Parathyroid adenoma (tissue), 2 donors: ENCODE measurements at regions not wholly inside any gene's neighbourhood (a gene's known extent, or its start where the extent isn't known, plus 50 kb on each side); places are given as distances from the start of the nearest gene placed in this dataset.

Experiments used
- H2AFZ ChIP-seq: fragments of 300-600 bp; sonication (generic); one replicate; pipeline ENCODE4 v1.7.0; 2017; ENCODE audit warnings: antibody characterized with exemption, mild to moderate bottlenecking
- H3K27ac ChIP-seq: fragments of 300-600 bp; sonication (generic); one replicate; pipeline ENCODE4 v1.7.0; 2017
- H3K27me3 ChIP-seq: fragments of 300-600 bp; sonication (generic); one replicate; pipeline ENCODE4 v1.7.0; 2017; ENCODE audit warnings: low read length; ENCODE audit not compliant: control insufficient read depth, insufficient read depth
- H3K36me3 ChIP-seq: fragments of 300-600 bp; sonication (generic); one replicate; pipeline ENCODE4 v1.7.0; 2017; ENCODE audit warnings: low read length; ENCODE audit not compliant: control insufficient read depth, insufficient read depth
- H3K4me1 ChIP-seq: fragments of 300-600 bp; sonication (generic); one replicate; pipeline ENCODE4 v1.7.0; 2017; ENCODE audit warnings: control low read depth
- H3K4me2 ChIP-seq: fragments of 300-600 bp; sonication (generic); one replicate; pipeline ENCODE4 v1.7.0; 2017; ENCODE audit warnings: low read length
- H3K4me3 ChIP-seq: fragments of 300-600 bp; sonication (generic); one replicate; pipeline ENCODE4 v1.7.0; 2017; ENCODE audit warnings: low read depth, low read length
- H3K79me2 ChIP-seq: fragments of 300-600 bp; sonication (generic); one replicate; pipeline ENCODE4 v1.7.0; 2017; ENCODE audit warnings: control low read depth
- H3K9ac ChIP-seq: fragments of 300-600 bp; sonication (generic); one replicate; pipeline ENCODE4 v1.7.0; 2017; ENCODE audit warnings: mild to moderate bottlenecking
- H3K9me3 ChIP-seq: fragments of 300-600 bp; sonication (generic); one replicate; pipeline ENCODE4 v1.7.0; 2017; ENCODE audit warnings: low read length; ENCODE audit not compliant: control insufficient read depth
- TF ChIP-seq, protein P1 (sequence below): fragments of 300-600 bp; sonication (generic); IDR thresholded peaks from one replicate; pipeline ENCODE4 v1.7.0; 2017; ENCODE audit warnings: antibody characterized with exemption, mild to moderate bottlenecking
- donor health status: primary hyperparathyroidism.

DNA sequence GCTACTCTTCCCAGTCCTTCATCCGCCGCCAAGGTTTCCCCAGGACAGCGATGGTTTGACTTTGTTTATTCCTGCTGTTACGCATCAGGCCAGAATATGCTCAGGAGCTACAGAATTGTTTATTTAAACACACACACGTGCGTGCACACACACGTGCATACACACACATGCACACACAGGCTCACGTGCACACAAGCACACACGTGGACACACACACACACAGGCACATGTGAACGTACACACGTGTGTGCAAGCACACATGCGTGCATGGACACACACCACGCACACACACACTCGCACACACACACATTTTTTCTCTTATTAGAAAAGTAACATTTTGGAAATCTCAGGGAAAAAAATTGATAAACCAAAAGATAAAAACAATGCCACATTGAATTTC, 64.6 kb upstream of the UST start:
- Histone ChIP-seq H3K4me3 (no peak overlapping the region), H3K79me2 (no peaks in the 10 kb centered on the region), H3K9me3 (no peaks in the 10 kb centered on the region), H3K27ac (no peak overlapping the region), H3K27me3 (no peaks in the 10 kb centered on the region), H3K4me2 (no peak overlapping the region), H3K9ac (no peak overlapping the region), H3K4me1 (no peaks in the 10 kb centered on the region), H2AFZ (no peak overlapping the region), H3K36me3 (no peaks in the 10 kb centered on the region)
- TF ChIP-seq, protein P1, sequence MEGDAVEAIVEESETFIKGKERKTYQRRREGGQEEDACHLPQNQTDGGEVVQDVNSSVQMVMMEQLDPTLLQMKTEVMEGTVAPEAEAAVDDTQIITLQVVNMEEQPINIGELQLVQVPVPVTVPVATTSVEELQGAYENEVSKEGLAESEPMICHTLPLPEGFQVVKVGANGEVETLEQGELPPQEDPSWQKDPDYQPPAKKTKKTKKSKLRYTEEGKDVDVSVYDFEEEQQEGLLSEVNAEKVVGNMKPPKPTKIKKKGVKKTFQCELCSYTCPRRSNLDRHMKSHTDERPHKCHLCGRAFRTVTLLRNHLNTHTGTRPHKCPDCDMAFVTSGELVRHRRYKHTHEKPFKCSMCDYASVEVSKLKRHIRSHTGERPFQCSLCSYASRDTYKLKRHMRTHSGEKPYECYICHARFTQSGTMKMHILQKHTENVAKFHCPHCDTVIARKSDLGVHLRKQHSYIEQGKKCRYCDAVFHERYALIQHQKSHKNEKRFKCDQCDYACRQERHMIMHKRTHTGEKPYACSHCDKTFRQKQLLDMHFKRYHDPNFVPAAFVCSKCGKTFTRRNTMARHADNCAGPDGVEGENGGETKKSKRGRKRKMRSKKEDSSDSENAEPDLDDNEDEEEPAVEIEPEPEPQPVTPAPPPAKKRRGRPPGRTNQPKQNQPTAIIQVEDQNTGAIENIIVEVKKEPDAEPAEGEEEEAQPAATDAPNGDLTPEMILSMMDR, result no peak

DNA sequence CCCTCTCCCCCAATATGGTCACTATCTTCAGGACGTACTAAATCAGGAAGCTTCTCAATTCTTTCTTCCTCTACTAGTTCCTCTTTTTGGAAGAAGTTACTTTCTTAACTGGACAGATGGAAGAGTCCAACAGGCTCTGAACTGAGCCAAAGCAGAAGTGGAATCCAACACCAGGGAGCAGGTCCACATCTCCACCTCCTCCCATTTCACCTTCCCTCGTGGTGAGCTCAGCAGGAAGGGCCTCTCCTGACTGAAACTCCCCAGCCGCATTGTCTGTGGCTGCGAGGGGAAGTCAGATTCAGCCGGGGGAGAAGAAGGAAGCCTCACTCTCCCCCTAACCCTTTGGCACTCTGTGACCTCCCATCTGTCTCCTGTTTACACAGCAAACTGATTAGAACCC, 63.8 kb upstream of the UST start:
- no peak overlapping the region for H3K9ac ChIP-seq
- H3K27me3 ChIP-seq, result no peaks in the 10 kb centered on the region
- H2AFZ ChIP-seq, result no peak overlapping the region
- no peaks in the 10 kb centered on the region for H3K9me3 ChIP-seq
- H3K79me2 ChIP-seq, result no peaks in the 10 kb centered on the region
- TF ChIP-seq, protein P1, result no peak
- no peak overlapping the region for H3K4me3 ChIP-seq
- no peaks in the 10 kb centered on the region for H3K36me3 ChIP-seq
- no peak overlapping the region for H3K27ac ChIP-seq
- no peaks in the 10 kb centered on the region for H3K4me1 ChIP-seq
- H3K4me2 ChIP-seq, result no peak overlapping the region

DNA sequence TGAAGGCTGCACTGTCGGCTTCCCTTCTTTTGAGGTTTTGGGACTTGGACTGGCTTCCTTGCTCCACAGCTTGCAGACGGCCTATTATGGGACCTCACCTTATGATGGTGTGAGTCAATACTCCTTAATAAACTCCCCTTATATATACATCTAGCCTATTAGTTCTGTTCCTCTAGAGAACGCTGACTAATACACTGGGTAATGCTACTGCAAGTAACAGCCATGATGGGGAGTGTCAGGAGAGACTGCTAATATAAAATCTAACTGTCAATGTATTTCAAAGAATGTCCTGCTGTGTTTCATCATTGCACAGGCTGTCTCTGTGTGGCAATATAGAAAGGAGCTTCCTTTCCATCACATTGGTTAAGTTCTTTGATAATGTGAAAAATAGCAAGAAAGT, 57.7 kb upstream of the UST start:
- Histone ChIP-seq H3K9ac (no peak overlapping the region), H3K4me1 (peaks cover 7% of the 10 kb centered on the region), H3K4me3 (no peak overlapping the region), H3K27ac (no peak overlapping the region), H2AFZ (no peak overlapping the region), H3K4me2 (no peak overlapping the region), H3K79me2 (no peaks in the 10 kb centered on the region), H3K27me3 (no peaks in the 10 kb centered on the region), H3K36me3 (no peaks in the 10 kb centered on the region), H3K9me3 (no peaks in the 10 kb centered on the region)
- TF ChIP-seq, protein P1, result no peak

DNA sequence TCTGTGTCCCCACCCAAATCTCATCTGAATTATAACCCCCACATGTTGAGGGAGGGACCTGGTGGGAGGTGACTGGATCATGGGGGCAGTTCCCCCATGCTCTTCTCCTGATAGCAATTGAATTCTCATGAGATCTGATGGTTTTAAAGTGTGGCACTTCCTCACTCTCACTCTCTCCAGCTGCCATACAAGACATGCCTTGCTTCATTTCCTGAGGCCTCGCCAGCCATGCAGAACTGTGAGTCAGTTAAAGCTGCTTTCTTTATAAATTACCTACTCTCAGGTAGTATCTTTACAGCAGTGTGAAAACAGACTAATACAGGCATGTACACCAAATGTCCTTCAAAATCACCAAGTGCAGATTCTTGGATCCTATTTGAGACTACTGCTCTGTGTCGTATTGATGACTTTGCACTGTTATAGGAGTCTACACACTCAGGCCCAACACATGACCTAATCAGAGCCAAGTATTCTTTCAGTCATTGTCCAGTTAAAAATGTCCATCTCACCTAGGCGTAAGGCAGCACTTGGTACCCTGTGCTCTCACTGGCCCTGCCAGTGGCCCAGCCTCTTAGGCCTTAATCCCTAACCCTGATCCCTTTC, 52.8 kb upstream of the UST start:
- H3K27me3 ChIP-seq, result no peaks in the 10 kb centered on the region
- H3K27ac ChIP-seq, result no peak overlapping the region
- no peak overlapping the region for H3K4me2 ChIP-seq
- peak overlapping the region; percentile 59 for H2AFZ ChIP-seq
- H3K9ac ChIP-seq, result no peak overlapping the region
- no peaks in the 10 kb centered on the region for H3K9me3 ChIP-seq
- TF ChIP-seq, protein P1, result no peak
- H3K4me3 ChIP-seq, result no peak overlapping the region
- H3K36me3 ChIP-seq, result no peaks in the 10 kb centered on the region
- H3K4me1 ChIP-seq, result peaks cover 9% of the 10 kb centered on the region
- no peaks in the 10 kb centered on the region for H3K79me2 ChIP-seq
